NCI-H187 treated with DMSO at 0.1 percent for 48 hours (cell line): ENCODE measurements at regions not wholly inside any gene's neighbourhood (a gene's known extent, or its start where the extent isn't known, plus 50 kb on each side); places are given as distances from the start of the nearest gene placed in this dataset.

ENCODE experiments used
- DNase-seq: peaks from one replicate; lab custom pipeline; 2025; lab: John Stamatoyannopoulos, UW

DNA sequence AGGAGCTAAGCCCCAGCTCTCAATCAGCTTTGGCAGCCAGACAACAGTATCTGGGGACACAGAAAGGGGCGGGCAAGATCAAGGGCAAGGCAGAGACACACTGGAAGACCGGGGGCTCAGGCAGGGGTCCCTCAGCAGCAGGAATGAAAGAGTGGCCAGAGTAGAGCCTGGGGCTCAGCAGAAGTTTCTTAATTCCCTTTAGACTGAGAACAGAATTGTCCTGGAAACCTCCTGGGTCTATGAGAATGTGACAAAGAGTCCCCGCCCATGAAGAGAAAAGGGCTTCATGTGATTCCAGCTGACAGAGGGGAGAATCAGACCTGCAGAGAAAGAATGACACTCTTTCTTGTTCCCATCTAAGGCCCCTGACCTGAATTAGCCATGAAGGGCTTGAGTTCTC lies 95.2 kb upstream of the CTNNB1 start:
- DNase-seq: no peak

GRCh38 chr3:41106691-41107090 lies 92.6 kb upstream of the CTNNB1 start:
- DNase-seq: no peak

DNA sequence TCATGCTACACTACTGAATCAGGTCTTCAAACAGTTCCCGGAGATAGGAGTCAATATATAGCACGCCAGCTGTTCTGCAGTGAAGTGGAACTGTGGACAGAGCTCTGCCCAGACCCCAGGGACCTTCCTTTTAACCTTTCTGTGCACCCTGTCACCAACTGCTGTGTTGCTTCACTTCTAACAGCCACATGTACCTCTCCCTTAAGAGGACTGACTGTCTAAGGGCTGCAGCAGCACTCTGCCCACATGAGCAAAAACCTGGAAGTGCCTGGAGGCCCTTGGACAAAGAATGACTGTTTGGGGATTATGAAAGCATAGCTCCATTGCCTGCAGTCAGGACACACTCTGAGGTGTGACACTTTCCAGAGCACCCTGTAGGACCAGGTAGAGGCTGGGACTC lies 88.3 kb upstream of the CTNNB1 start:
- no peak for DNase-seq

DNA sequence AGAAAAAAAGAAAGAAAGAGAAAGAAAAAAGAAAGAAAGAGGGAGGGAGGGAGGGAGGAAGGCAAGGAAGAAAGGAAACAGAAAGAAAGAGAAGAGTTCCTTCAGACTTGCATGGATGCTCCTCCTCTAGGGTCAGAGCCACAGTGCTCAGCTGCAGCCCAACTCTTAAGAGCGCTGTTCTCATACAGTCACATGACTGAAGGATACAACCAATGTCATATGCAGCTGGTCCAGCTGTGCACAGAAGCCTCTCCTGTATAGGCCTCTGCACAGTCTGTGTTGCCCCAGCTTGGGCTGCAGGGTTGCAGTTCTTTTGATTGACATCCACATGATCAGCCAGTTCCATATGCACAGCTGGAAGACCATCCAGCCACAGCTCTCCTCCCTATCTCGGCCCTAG lies 86.8 kb upstream of the CTNNB1 start:
- no peak for DNase-seq

GRCh38 chr3:41115069-41115468 lies 84.2 kb upstream of the CTNNB1 start:
- DNase-seq: no peak

GRCh38 chr3:41116851-41117250 lies 82.5 kb upstream of the CTNNB1 start:
- DNase-seq: no peak

- DNase-seq: peak; percentile 34
Observed at GRCh38 chr3:41117398-41117870, 81.9 kb upstream of the CTNNB1 start.

GRCh38 chr3:41118461-41119390 lies 80.6 kb upstream of the CTNNB1 start:
- no peak for DNase-seq

DNA sequence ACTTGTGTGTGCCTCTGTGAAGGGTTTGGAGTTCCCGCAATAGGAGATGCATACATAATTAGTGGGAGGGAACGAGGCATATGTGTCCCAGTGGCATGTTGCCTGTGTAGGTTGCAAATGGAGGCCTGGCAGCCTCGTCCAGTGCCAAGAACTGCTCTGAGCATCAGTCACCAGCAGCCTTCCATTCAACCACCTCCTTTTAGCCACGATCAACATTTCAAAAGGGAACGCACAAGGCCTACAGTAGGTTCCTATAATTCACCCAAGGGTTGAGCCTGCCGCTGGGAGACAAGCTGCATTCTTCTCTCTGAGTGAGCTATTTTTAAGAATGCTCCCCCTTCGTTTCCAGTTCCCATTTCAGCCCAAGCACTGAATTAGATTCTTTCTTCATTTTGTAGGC lies 78.8 kb upstream of the CTNNB1 start:
- no peak for DNase-seq

DNA sequence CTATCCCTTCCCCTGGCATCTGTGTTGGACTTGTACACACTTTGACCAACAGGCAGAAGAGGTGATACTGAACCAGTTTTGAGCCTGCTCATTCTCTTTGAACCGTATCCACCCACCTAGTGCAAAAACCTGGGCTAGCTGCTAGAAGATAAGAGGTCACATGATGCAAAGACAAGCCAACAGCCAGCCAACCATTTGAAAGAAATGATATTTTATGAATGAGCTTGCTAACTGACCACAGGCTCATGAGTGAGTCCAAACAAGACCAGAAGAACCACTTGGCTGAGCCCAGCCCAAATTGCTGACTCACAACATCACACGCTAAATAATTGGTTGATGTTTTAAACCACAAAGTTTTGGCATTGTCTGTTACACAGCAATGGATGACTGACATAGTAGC lies 74.0 kb upstream of the CTNNB1 start:
- DNase-seq: no peak

DNA sequence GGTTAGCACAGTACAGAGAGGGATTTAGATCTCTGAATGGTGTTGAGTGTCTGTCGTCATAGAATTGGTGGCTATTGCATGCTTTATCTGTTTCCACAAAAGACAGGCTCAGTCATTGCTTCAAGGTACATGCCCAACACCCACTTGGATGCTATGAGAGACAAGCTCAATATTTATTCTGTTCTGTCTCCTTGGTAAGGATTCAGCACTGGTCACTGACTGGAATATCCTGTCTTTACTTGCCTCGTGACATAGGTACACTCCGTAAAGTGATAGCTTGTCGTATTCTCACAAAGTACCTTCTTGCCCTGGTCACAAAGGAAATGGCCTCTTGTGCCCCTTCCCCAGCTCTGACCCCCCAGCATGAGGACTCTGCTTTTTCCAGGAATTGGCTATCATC lies 72.8 kb upstream of the CTNNB1 start:
- DNase-seq: no peak

DNA sequence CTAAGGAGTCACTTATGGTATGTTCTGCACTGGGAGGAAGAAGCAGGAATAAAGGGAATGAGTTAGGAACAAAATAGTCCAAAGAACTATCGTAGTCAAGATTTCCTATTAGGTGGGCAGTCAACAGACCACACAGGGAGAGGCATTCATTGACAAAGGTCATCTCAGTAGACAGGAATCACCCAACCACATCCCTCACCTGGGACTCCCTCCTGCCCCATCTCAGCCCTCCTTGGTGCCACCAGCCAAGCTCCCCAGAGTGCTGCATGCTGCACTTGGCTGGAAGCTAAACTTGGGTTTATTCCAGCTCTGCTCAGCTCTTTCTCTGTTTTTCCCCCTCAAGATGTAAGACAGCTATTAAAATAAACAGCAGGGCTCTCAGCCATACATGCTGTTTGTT lies 72.3 kb upstream of the CTNNB1 start:
- DNase-seq: no peak

DNA sequence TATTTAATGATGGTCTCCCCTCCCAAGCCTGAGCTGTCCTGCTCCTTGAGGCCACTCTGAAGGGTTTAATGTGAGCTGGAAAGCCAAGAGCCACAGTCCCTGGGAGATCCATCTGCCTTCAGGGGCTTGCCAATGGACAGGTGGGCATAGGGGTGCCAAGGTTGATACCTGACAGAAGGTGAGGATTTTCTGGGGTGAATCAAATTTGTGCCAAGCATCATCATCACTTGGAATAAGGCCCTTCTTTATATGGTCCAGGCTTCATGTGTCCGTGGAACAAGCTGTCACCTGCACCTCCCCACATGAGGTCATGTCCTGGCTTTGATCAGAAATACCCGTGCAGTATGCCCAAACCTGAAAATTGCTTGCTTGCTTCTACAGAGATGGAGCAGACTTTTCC lies 71.9 kb upstream of the CTNNB1 start:
- DNase-seq: no peak

DNA sequence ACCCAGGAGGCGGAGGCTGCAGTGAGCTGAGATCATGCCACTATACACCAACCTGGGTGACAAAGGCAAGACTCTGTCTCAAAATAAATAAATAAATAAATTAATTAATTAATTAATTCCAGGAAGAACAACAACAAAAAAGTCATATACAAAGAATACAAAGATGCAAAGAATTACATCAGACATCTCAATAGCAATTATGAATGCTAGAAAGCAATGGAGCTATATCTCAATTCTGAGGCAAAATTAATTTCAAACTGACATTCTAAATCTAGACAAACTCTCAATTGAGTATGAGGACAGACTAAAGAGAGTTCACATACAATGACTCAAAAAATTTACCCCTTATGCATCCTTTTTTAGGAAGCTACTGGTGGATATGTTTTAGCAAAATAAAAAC lies 69.6 kb upstream of the CTNNB1 start:
- no peak for DNase-seq

GRCh38 chr3:41131224-41131623 lies 68.1 kb upstream of the CTNNB1 start:
- no peak for DNase-seq

DNA sequence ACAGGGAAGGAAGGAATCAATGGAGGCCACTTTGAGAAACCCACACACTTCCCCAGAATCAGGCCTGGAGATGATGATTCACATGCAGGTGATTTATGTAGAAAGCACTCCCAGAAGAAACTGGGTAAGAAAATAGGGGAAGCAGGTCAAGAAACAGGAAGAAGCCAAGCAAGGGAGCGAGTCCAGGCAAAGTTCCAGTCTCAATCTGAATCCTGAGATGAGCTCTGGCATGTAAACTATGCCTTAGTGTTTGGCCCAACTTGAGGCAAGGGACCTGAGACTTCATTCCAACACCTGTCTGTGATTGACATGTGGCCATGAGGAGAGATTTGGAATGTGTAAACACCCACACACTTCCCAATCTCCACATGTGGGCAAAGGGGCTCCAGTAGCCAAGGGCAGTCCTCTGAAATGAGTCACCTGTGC lies 61.6 kb upstream of the CTNNB1 start:
- no peak for DNase-seq

DNA sequence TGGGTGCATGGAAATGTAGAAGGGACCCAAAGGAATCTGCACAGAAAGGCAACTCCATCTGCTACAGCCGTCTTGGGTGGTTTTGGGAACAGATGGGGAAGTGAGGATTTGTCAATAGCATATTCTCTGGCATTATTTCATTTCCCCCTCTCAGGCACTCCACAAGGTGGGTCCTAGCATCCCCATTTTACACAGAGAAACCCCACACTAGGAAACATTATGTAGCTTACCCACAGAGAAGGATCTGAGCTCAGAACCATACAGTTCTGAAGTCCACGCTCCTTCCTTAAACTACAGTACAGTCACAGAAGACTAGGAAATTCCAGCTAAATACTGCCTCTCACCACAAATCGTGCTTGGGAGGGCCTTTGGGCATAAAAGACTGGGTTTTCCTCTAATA lies 61.2 kb upstream of the CTNNB1 start:
- DNase-seq: no peak

- no peak for DNase-seq
Observed at GRCh38 chr3:41138601-41139000, 60.7 kb upstream of the CTNNB1 start.

- DNase-seq: no peak
Observed at GRCh38 chr3:41140242-41140641, 59.1 kb upstream of the CTNNB1 start.

- no peak for DNase-seq
Observed at GRCh38 chr3:41141433-41142167, 57.7 kb upstream of the CTNNB1 start.

GRCh38 chr3:41143421-41144031 lies 55.8 kb upstream of the CTNNB1 start:
- DNase-seq: no peak

DNA sequence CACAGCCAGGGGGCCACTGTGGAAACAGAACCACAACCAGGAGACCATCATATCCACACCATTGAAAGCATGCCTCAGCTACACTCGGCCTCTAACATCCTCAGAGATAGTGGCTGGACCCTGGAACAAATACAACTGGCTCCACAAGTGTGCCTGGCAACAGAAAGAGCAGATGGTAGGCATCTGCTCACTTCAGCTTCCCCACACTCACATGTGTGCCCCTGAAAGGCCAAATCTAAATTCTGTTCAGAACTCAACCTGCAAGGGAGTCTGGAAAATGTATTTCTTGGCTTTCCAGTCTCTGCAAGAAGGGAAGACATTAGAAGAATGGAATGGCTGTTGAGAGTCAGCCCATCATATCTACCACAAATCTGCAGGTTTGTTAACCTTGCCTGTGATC lies 54.7 kb upstream of the CTNNB1 start:
- no peak for DNase-seq

- DNase-seq: peak; percentile 10
Observed at GRCh38 chr3:41148478-41148877, 50.8 kb upstream of the CTNNB1 start.
